ENCODE measurements at regions not wholly inside any gene's neighbourhood (a gene's known extent, or its start where the extent isn't known, plus 50 kb on each side); places are given as distances from the start of the nearest gene placed in this dataset.
A peak's percentile ranks its signal among the peaks of the same experiment; 100 is the strongest.

GRCh38 chr21:26736449-26736848, 108.8 kb downstream of the ADAMTS1 start:
- Histone ChIP-seq H3K9ac (ENCODE audit: low read length) (no peak overlapping the region), H3K4me3 (ENCODE audit: low read depth, low read length) (no peak overlapping the region), H3K9me3 (ENCODE audit: control insufficient read depth, insufficient read depth, low read depth, low read length) (no peaks in the 10 kb centered on the region), H3K27me3 (ENCODE audit: control insufficient read depth, insufficient read depth, low read length) (no peaks in the 10 kb centered on the region), H3K27ac (ENCODE audit: low read depth, low read length) (no peak overlapping the region), H3K36me3 (ENCODE audit: control insufficient read depth, insufficient read depth, low read length) (no peaks in the 10 kb centered on the region), H3K4me1 (ENCODE audit: control insufficient read depth, insufficient read depth, low read length) (peaks cover 30% of the 10 kb centered on the region)

GRCh38 chr21:26732432-26733221, 112.6 kb downstream of the ADAMTS1 start:
- peak overlapping the region; percentile 66 for H3K9ac ChIP-seq (ENCODE audit: low read length)
- peaks cover 16% of the 10 kb centered on the region for H3K9me3 ChIP-seq (ENCODE audit: control insufficient read depth, insufficient read depth, low read depth, low read length)
- H3K4me3 ChIP-seq (ENCODE audit: low read depth, low read length): no peak overlapping the region
- no peaks in the 10 kb centered on the region for H3K27me3 ChIP-seq (ENCODE audit: control insufficient read depth, insufficient read depth, low read length)
- peaks cover 30% of the 10 kb centered on the region for H3K4me1 ChIP-seq (ENCODE audit: control insufficient read depth, insufficient read depth, low read length)
- no peaks in the 10 kb centered on the region for H3K36me3 ChIP-seq (ENCODE audit: control insufficient read depth, insufficient read depth, low read length)
- peak overlapping the region; percentile 72; the same call in 1 of the 2 replicates for H3K27ac ChIP-seq (ENCODE audit: low read depth, low read length)

- no peak overlapping the region for H3K27ac ChIP-seq (ENCODE audit: low read depth, low read length)
- no peak overlapping the region for H3K9ac ChIP-seq (ENCODE audit: low read length)
- no peak overlapping the region for H3K4me3 ChIP-seq (ENCODE audit: low read depth, low read length)
- peaks cover 3% of the 10 kb centered on the region; the same call in 1 of the 2 replicates for H3K4me1 ChIP-seq (ENCODE audit: control insufficient read depth, insufficient read depth, low read length)
- no peaks in the 10 kb centered on the region for H3K36me3 ChIP-seq (ENCODE audit: control insufficient read depth, insufficient read depth, low read length)
- peaks cover 7% of the 10 kb centered on the region; the same call in 1 of the 2 replicates for H3K9me3 ChIP-seq (ENCODE audit: control insufficient read depth, insufficient read depth, low read depth, low read length)
- H3K27me3 ChIP-seq (ENCODE audit: control insufficient read depth, insufficient read depth, low read length): no peaks in the 10 kb centered on the region
Measured at GRCh38 chr21:26719750-26720149, 125.5 kb downstream of the ADAMTS1 start.

- Histone ChIP-seq H3K27ac (ENCODE audit: low read depth, low read length) (no peak overlapping the region), H3K9me3 (ENCODE audit: control insufficient read depth, insufficient read depth, low read depth, low read length) (no peaks in the 10 kb centered on the region), H3K4me1 (ENCODE audit: control insufficient read depth, insufficient read depth, low read length) (peaks cover 3% of the 10 kb centered on the region; the same call in 1 of the 2 replicates), H3K4me3 (ENCODE audit: low read depth, low read length) (no peak overlapping the region), H3K36me3 (ENCODE audit: control insufficient read depth, insufficient read depth, low read length) (no peaks in the 10 kb centered on the region), H3K9ac (ENCODE audit: low read length) (no peak overlapping the region), H3K27me3 (ENCODE audit: control insufficient read depth, insufficient read depth, low read length) (no peaks in the 10 kb centered on the region)
Measured at GRCh38 chr21:26717146-26717739, 128.0 kb downstream of the ADAMTS1 start.

- no peak overlapping the region for H3K9ac ChIP-seq (ENCODE audit: low read length)
- H3K27me3 ChIP-seq (ENCODE audit: control insufficient read depth, insufficient read depth, low read length): no peaks in the 10 kb centered on the region
- H3K36me3 ChIP-seq (ENCODE audit: control insufficient read depth, insufficient read depth, low read length): no peaks in the 10 kb centered on the region
- H3K4me3 ChIP-seq (ENCODE audit: low read depth, low read length): no peak overlapping the region
- H3K9me3 ChIP-seq (ENCODE audit: control insufficient read depth, insufficient read depth, low read depth, low read length): no peaks in the 10 kb centered on the region
- no peak overlapping the region for H3K27ac ChIP-seq (ENCODE audit: low read depth, low read length)
- H3K4me1 ChIP-seq (ENCODE audit: control insufficient read depth, insufficient read depth, low read length): peaks cover 3% of the 10 kb centered on the region; the same call in 1 of the 2 replicates
Measured at GRCh38 chr21:26715878-26716506, 129.2 kb downstream of the ADAMTS1 start.

- peaks cover 3% of the 10 kb centered on the region; the same call in 1 of the 2 replicates for H3K4me1 ChIP-seq (ENCODE audit: control insufficient read depth, insufficient read depth, low read length)
- no peaks in the 10 kb centered on the region for H3K9me3 ChIP-seq (ENCODE audit: control insufficient read depth, insufficient read depth, low read depth, low read length)
- H3K27me3 ChIP-seq (ENCODE audit: control insufficient read depth, insufficient read depth, low read length): no peaks in the 10 kb centered on the region
- no peak overlapping the region for H3K4me3 ChIP-seq (ENCODE audit: low read depth, low read length)
- H3K27ac ChIP-seq (ENCODE audit: low read depth, low read length): no peak overlapping the region
- H3K36me3 ChIP-seq (ENCODE audit: control insufficient read depth, insufficient read depth, low read length): no peaks in the 10 kb centered on the region
- no peak overlapping the region for H3K9ac ChIP-seq (ENCODE audit: low read length)
Measured at GRCh38 chr21:26715116-26715515, 130.1 kb downstream of the ADAMTS1 start.

- H3K4me1 ChIP-seq (ENCODE audit: control insufficient read depth, insufficient read depth, low read length): no peaks in the 10 kb centered on the region
- H3K9ac ChIP-seq (ENCODE audit: low read length): no peak overlapping the region
- H3K4me3 ChIP-seq (ENCODE audit: low read depth, low read length): no peak overlapping the region
- H3K9me3 ChIP-seq (ENCODE audit: control insufficient read depth, insufficient read depth, low read depth, low read length): no peaks in the 10 kb centered on the region
- H3K27ac ChIP-seq (ENCODE audit: low read depth, low read length): no peak overlapping the region
- no peaks in the 10 kb centered on the region for H3K36me3 ChIP-seq (ENCODE audit: control insufficient read depth, insufficient read depth, low read length)
- H3K27me3 ChIP-seq (ENCODE audit: control insufficient read depth, insufficient read depth, low read length): no peaks in the 10 kb centered on the region
Measured at GRCh38 chr21:26710155-26710554, 135.1 kb downstream of the ADAMTS1 start.

GRCh38 chr21:26709090-26709489, 136.0 kb upstream of the CYYR1 start:
- Histone ChIP-seq H3K4me1 (ENCODE audit: control insufficient read depth, insufficient read depth, low read length) (no peaks in the 10 kb centered on the region), H3K9me3 (ENCODE audit: control insufficient read depth, insufficient read depth, low read depth, low read length) (peaks cover 2% of the 10 kb centered on the region; the same call in 1 of the 2 replicates), H3K9ac (ENCODE audit: low read length) (no peak overlapping the region), H3K27ac (ENCODE audit: low read depth, low read length) (no peak overlapping the region), H3K4me3 (ENCODE audit: low read depth, low read length) (no peak overlapping the region), H3K36me3 (ENCODE audit: control insufficient read depth, insufficient read depth, low read length) (no peaks in the 10 kb centered on the region), H3K27me3 (ENCODE audit: control insufficient read depth, insufficient read depth, low read length) (no peaks in the 10 kb centered on the region)

GRCh38 chr21:26708223-26708800, 135.2 kb upstream of the CYYR1 start:
- H3K27me3 ChIP-seq (ENCODE audit: control insufficient read depth, insufficient read depth, low read length): no peaks in the 10 kb centered on the region
- H3K4me3 ChIP-seq (ENCODE audit: low read depth, low read length): no peak overlapping the region
- no peaks in the 10 kb centered on the region for H3K36me3 ChIP-seq (ENCODE audit: control insufficient read depth, insufficient read depth, low read length)
- no peak overlapping the region for H3K9ac ChIP-seq (ENCODE audit: low read length)
- peaks cover 8% of the 10 kb centered on the region for H3K9me3 ChIP-seq (ENCODE audit: control insufficient read depth, insufficient read depth, low read depth, low read length)
- no peak overlapping the region for H3K27ac ChIP-seq (ENCODE audit: low read depth, low read length)
- H3K4me1 ChIP-seq (ENCODE audit: control insufficient read depth, insufficient read depth, low read length): no peaks in the 10 kb centered on the region

- Histone ChIP-seq H3K36me3 (ENCODE audit: control insufficient read depth, insufficient read depth, low read length) (no peaks in the 10 kb centered on the region), H3K27me3 (ENCODE audit: control insufficient read depth, insufficient read depth, low read length) (no peaks in the 10 kb centered on the region), H3K4me1 (ENCODE audit: control insufficient read depth, insufficient read depth, low read length) (no peaks in the 10 kb centered on the region), H3K27ac (ENCODE audit: low read depth, low read length) (no peak overlapping the region), H3K9ac (ENCODE audit: low read length) (no peak overlapping the region), H3K4me3 (ENCODE audit: low read depth, low read length) (no peak overlapping the region), H3K9me3 (ENCODE audit: control insufficient read depth, insufficient read depth, low read depth, low read length) (peaks cover 13% of the 10 kb centered on the region)
Measured at GRCh38 chr21:26707246-26707645, 134.2 kb upstream of the CYYR1 start.

GRCh38 chr21:26698416-26698815, 125.3 kb upstream of the CYYR1 start:
- peaks cover 15% of the 10 kb centered on the region for H3K9me3 ChIP-seq (ENCODE audit: control insufficient read depth, insufficient read depth, low read depth, low read length)
- no peak overlapping the region for H3K4me3 ChIP-seq (ENCODE audit: low read depth, low read length)
- H3K4me1 ChIP-seq (ENCODE audit: control insufficient read depth, insufficient read depth, low read length): no peaks in the 10 kb centered on the region
- H3K27me3 ChIP-seq (ENCODE audit: control insufficient read depth, insufficient read depth, low read length): no peaks in the 10 kb centered on the region
- no peak overlapping the region for H3K27ac ChIP-seq (ENCODE audit: low read depth, low read length)
- H3K36me3 ChIP-seq (ENCODE audit: control insufficient read depth, insufficient read depth, low read length): no peaks in the 10 kb centered on the region
- H3K9ac ChIP-seq (ENCODE audit: low read length): no peak overlapping the region
